ENCODE measurements at regions not wholly inside any gene's neighbourhood (a gene's known extent, or its start where the extent isn't known, plus 50 kb on each side); places are given as distances from the start of the nearest gene placed in this dataset.

DNA sequence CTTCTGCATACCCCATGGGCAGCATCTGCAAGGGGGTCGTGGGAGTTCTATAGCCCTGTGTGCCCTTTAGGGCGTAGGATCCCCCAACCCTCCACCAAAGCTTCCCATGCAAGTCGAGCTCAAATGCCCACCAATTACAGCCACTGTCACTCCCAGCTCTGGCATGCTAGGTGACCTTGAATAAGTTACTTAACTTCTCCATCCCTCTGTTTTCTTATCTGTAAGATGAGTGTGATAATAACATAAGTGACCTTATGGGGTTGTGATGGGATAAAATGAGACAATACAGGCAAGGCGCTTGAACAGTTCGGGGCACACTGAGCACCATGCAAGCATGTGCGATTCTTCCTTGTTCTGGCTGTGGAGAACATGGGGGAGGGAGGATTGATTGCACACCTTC is 74.8 kb upstream of the POMGNT2 start:
- Histone ChIP-seq H3K9me2 (no peaks in the 10 kb centered on the region), H3K27me3 (ENCODE audit: insufficient read depth) (no peaks in the 10 kb centered on the region), H3F3A (replicated peaks; ENCODE audit: insufficient read depth) (no peaks in the 10 kb centered on the region), H3K36me3 (replicated peaks in 1 of 2; ENCODE audit: control insufficient read depth in 1 of 2, insufficient read depth in 2 of 2, low read length in 1 of 2) (no peaks in the 10 kb centered on the region), H3K4me3 (ENCODE audit: low read depth in 2 of 2, low read length in 1 of 2) (no peak overlapping the region), H4K20me1 (ENCODE audit: insufficient read depth) (no peaks in the 10 kb centered on the region), H3K4me1 (ENCODE audit: control insufficient read depth in 1 of 2, insufficient read depth in 2 of 2, low read depth in 1 of 2, low read length in 1 of 2) (peaks cover 0 to 21% of the 10 kb centered on the region in 2 experiments; a peak in 2 of 4 replicates), H2AFZ (ENCODE audit: low read depth) (no peak overlapping the region), H3K9ac (no peak overlapping the region), H3K27ac (ENCODE audit: low read depth in 2 of 2, low read length in 1 of 2) (no peak overlapping the region), H3K79me2 (ENCODE audit: insufficient read depth) (no peaks in the 10 kb centered on the region), H3K9me3 (no peaks in the 10 kb centered on the region), H3K4me2 (no peak overlapping the region)
- WGBS (ENCODE audit: low lambda C conversion rate) = 50% methylated on average over 6 of the region's 6 CpGs
- POLR2A ChIA-PET = no interaction called here
- CTCF ChIA-PET = interaction anchor here (1.2 to 6.3 kb wide), 2 partner anchors 18 to 321 kb away, joined by 3 to 43 read pairs; no protein-coding TSS in a partner anchor
- DNase-seq = no peak
- TF ChIP-seq TAF1 (IDR thresholded peaks at IDR 0.05; ENCODE audit: borderline replicate concordance, low read depth, low read length) (no peak), MAX (IDR thresholded peaks at IDR 0.05; ENCODE audit: low read depth) (no peak), CHD2 (IDR thresholded peaks at IDR 0.05; ENCODE audit: low read length, partially characterized antibody) (no peak), RFX5 (IDR thresholded peaks at IDR 0.05; ENCODE audit: low read length) (no peak), FOXM1 (IDR thresholded peaks at IDR 0.05; ENCODE audit: low read depth) (no peak), FOXJ3 (CRISPR knock-in tag; IDR thresholded peaks at IDR 0.05) (no peak), USF1 (IDR thresholded peaks at IDR 0.05; ENCODE audit: borderline replicate concordance, low read depth) (no peak), MXI1 (IDR thresholded peaks at IDR 0.05; ENCODE audit: low read depth, low read length) (no peak), RCOR1 (IDR thresholded peaks at IDR 0.05; ENCODE audit: low read length) (no peak), REST (IDR thresholded peaks at IDR 0.05; ENCODE audit: low read depth, low read length) (no peak), GABPA (IDR thresholded peaks at IDR 0.05; ENCODE audit: low read depth) (no peak), FOSL2 (IDR thresholded peaks at IDR 0.05; ENCODE audit: borderline replicate concordance, low read depth) (no peak), EP300 (IDR thresholded peaks at IDR 0.05; ENCODE audit: borderline replicate concordance in 1 of 2, low read depth in 1 of 2, low read length in 1 of 2) (no peak), EZH2phosphoT487 (IDR thresholded peaks at IDR 0.05; ENCODE audit: borderline replicate concordance, low read depth) (no peak), GATA2 (CRISPR knock-in tag; IDR thresholded peaks at IDR 0.05) (no peak), TEAD4 (IDR thresholded peaks at IDR 0.05; ENCODE audit: borderline replicate concordance, insufficient read depth) (no peak)
